H1 (cell line): ENCODE measurements at regions not wholly inside any gene's neighbourhood (a gene's known extent, or its start where the extent isn't known, plus 50 kb on each side); places are given as distances from the start of the nearest gene placed in this dataset.
A peak's percentile ranks its signal among the peaks of the same experiment; 100 is the strongest.

ENCODE experiments used
- CTCF ChIA-PET: fragments of 300-600 bp; sonication (Branson Sonifier 250); formaldehyde crosslinking; loops from one replicate; lab custom pipeline; 2021; ENCODE audit not compliant: partially characterized antibody; lab: Charles Lee
- POLR2A ChIA-PET: fragments of 300-600 bp; sonication (Branson Sonifier 250); formaldehyde crosslinking; loops from one replicate; lab custom pipeline; 2021; ENCODE audit warnings: inconsistent platforms; ENCODE audit not compliant: partially characterized antibody; lab: Charles Lee
- DNase-seq, 2 experiments: peaks; one replicate each; pipeline versions ENCODE4 v3.0.0 to v3.0.0-alpha.2; 2010 to 2022; ENCODE audit warnings: low spot score in 2 of 2, low read depth in 1 of 2, mixed read lengths in 1 of 2
- FAIRE-seq: peaks from 2 replicates; lab custom pipeline; 2011; peaks lifted over from hg19 to GRCh38; lab: Jason Lieb, UNC
- H2AFZ ChIP-seq: 2 replicates; pipeline ENCODE4 v1.8.1; 2012; ENCODE audit warnings: low read length, inconsistent platforms
- H2AK5ac ChIP-seq: 2 replicates; pipeline ENCODE4 v1.6.1; 2013; ENCODE audit warnings: low read depth, low read length
- H2BK120ac ChIP-seq: replicated peaks from 2 replicates; pipeline ENCODE3; 2013; ENCODE audit warnings: low read depth, low read length, inconsistent platforms
- H2BK12ac ChIP-seq: 2 replicates; pipeline ENCODE4 v1.6.1; 2013; ENCODE audit warnings: low read depth, low read length
- H2BK15ac ChIP-seq: 2 replicates; pipeline ENCODE4 v1.6.1; 2013; ENCODE audit warnings: low read length
- H2BK20ac ChIP-seq: 2 replicates; pipeline ENCODE4 v1.6.1; 2013; ENCODE audit warnings: low read length
- H2BK5ac ChIP-seq: 2 replicates; pipeline ENCODE4 v1.6.1; 2013; ENCODE audit warnings: low read depth, low read length
- H3K14ac ChIP-seq: 2 replicates; pipeline ENCODE4 v1.6.1; 2013; ENCODE audit warnings: inconsistent platforms; ENCODE audit not compliant: insufficient read length
- H3K18ac ChIP-seq: 2 replicates; pipeline ENCODE4 v1.6.1; 2013; ENCODE audit warnings: low read length; ENCODE audit errors: extremely low read depth
- H3K23ac ChIP-seq: 2 replicates; pipeline ENCODE4 v1.6.1; 2013; ENCODE audit warnings: inconsistent platforms; ENCODE audit not compliant: insufficient read length
- H3K23me2 ChIP-seq: 2 replicates; pipeline ENCODE4 v1.6.1; 2013; ENCODE audit warnings: low read depth, low read length
- H3K27ac ChIP-seq: 2 replicates; pipeline ENCODE4 v1.6.1; 2011; ENCODE audit warnings: low read depth, low read length, inconsistent platforms
- H3K27me3 ChIP-seq, 4 experiments: replicated peaks in 1 of 4; 1 replicate in 1 of 4; 2 replicates in 3 of 4; pipeline versions ENCODE4 v1.6.1 to v1.8.1; 2011 to 2013; ENCODE audit warnings: low read length in 3 of 4, mild to moderate bottlenecking in 3 of 4, inconsistent platforms in 2 of 4, mixed read lengths in 2 of 4, moderate library complexity in 1 of 4; ENCODE audit not compliant: control insufficient read depth in 3 of 4, insufficient read depth in 3 of 4; ENCODE audit errors: extremely low read depth in 1 of 4
- H3K36me3 ChIP-seq, 4 experiments: 2 replicates each; pipeline versions ENCODE4 v1.6.1 to v1.8.1; 2011 to 2013; ENCODE audit warnings: mild to moderate bottlenecking in 4 of 4, low read length in 3 of 4, moderate library complexity in 2 of 4, control low read depth in 1 of 4, inconsistent platforms in 1 of 4; ENCODE audit not compliant: insufficient read depth in 4 of 4, control insufficient read depth in 2 of 4
- H3K4ac ChIP-seq: replicated peaks from 2 replicates; pipeline ENCODE3; 2013; ENCODE audit warnings: low read length, low read depth, mixed read lengths, inconsistent platforms; ENCODE audit not compliant: insufficient read length
- H3K4me1 ChIP-seq, 4 experiments: replicated peaks in 1 of 4; 1 replicate in 1 of 4; 2 replicates in 3 of 4; pipeline versions ENCODE4 v1.6.1 to v1.8.1; 2011 to 2013; ENCODE audit warnings: low read length in 3 of 4, inconsistent platforms in 2 of 4, mixed read lengths in 1 of 4; ENCODE audit not compliant: insufficient read depth in 4 of 4, control insufficient read depth in 3 of 4
- H3K4me2 ChIP-seq, 2 experiments: 2 replicates each; pipeline versions ENCODE4 v1.6.1 to v1.8.1; 2011 to 2013; ENCODE audit warnings: low read depth in 2 of 2, low read length in 2 of 2, control low read depth in 1 of 2, inconsistent platforms in 1 of 2, mild to moderate bottlenecking in 1 of 2; ENCODE audit not compliant: insufficient read depth in 1 of 2
- H3K4me3 ChIP-seq, 4 experiments: fragments of 200-600, 300-600 bp in 1 of 4; sonication (generic), shearing (Covaris generic), sonication (Bioruptor Twin) in 1 of 4; 2 replicates each; pipeline versions ENCODE4 v1.5.1 to v1.8.1; 2011 to 2016; ENCODE audit warnings: low read length in 4 of 4, low read depth in 3 of 4, control low read depth in 2 of 4, inconsistent platforms in 2 of 4, mild to moderate bottlenecking in 2 of 4, mixed read lengths in 1 of 4, moderate library complexity in 1 of 4; ENCODE audit not compliant: insufficient read depth in 2 of 4; ENCODE audit errors: extremely low read depth in 1 of 4
- H3K56ac ChIP-seq: replicated peaks from 2 replicates; pipeline ENCODE3; 2013; ENCODE audit warnings: low read depth, mild to moderate bottlenecking, mixed read lengths, low read length, inconsistent platforms; ENCODE audit not compliant: insufficient read length
- H3K79me1 ChIP-seq: 2 replicates; pipeline ENCODE4 v1.6.1; 2013; ENCODE audit warnings: low read depth, low read length, control low read depth
- H3K79me2 ChIP-seq, 2 experiments: 2 replicates each; pipeline versions ENCODE4 v1.6.1 to v1.8.1; 2012 to 2013; ENCODE audit warnings: low read length in 2 of 2, mild to moderate bottlenecking in 2 of 2, inconsistent platforms in 1 of 2; ENCODE audit not compliant: insufficient read depth in 2 of 2, control insufficient read depth in 1 of 2
- H3K9ac ChIP-seq, 4 experiments: replicated peaks in 1 of 4; 1 replicate in 1 of 4; 2 replicates in 3 of 4; pipeline versions ENCODE4 v1.6.1 to v1.8.1; 2011 to 2013; ENCODE audit warnings: low read depth in 3 of 4, low read length in 3 of 4, control low read depth in 2 of 4, mild to moderate bottlenecking in 2 of 4, moderate library complexity in 2 of 4, inconsistent platforms in 1 of 4; ENCODE audit errors: extremely low read depth in 1 of 4
- H3K9me3 ChIP-seq, 2 experiments: 2 replicates each; pipeline versions ENCODE4 v1.6.1 to v1.8.1; 2012 to 2013; ENCODE audit warnings: mild to moderate bottlenecking in 2 of 2, moderate library complexity in 2 of 2, control low read depth in 1 of 2, inconsistent platforms in 1 of 2, low read depth in 1 of 2, low read length in 1 of 2, mixed read lengths in 1 of 2; ENCODE audit not compliant: insufficient read depth in 2 of 2
- H4K20me1 ChIP-seq, 2 experiments: replicated peaks in 1 of 2; 2 replicates each; pipeline versions ENCODE3 to v1.8.1; 2011 to 2013; ENCODE audit warnings: inconsistent platforms in 2 of 2, low read length in 2 of 2, mild to moderate bottlenecking in 1 of 2; ENCODE audit not compliant: insufficient read depth in 2 of 2, control insufficient read depth in 1 of 2
- H4K5ac ChIP-seq: 2 replicates; pipeline ENCODE4 v1.6.1; 2013; ENCODE audit warnings: low read length, low read depth, mixed read lengths, inconsistent platforms; ENCODE audit not compliant: insufficient read length
- H4K8ac ChIP-seq: 2 replicates; pipeline ENCODE4 v1.8.0; 2013; ENCODE audit warnings: mild to moderate bottlenecking, moderate library complexity, low read length, inconsistent platforms; ENCODE audit not compliant: insufficient read depth; ENCODE audit errors: extremely low read depth
- H4K91ac ChIP-seq: replicated peaks from 2 replicates; pipeline ENCODE3; 2013; ENCODE audit warnings: low read length, mixed read lengths, inconsistent platforms; ENCODE audit not compliant: insufficient read length
- ASH2L ChIP-seq: fragments of 200-600, 300-600 bp; sonication (generic); IDR thresholded peaks from one replicate; pipeline ENCODE4 v1.7.1; 2017; ENCODE audit warnings: low read length
- CHD1 ChIP-seq: IDR thresholded peaks from 2 replicates; pipeline ENCODE4 v1.6.1; 2012; ENCODE audit warnings: low read depth, low read length, improper control_type of control experiment
- HDAC6 ChIP-seq: IDR thresholded peaks from one replicate; pipeline ENCODE4 v1.7.1; 2012; ENCODE audit warnings: low read depth, mild to moderate bottlenecking, inconsistent platforms, low read length, moderate library complexity
- JUN ChIP-seq: IDR thresholded peaks from 2 replicates; pipeline ENCODE4 v1.6.1; 2011; ENCODE audit warnings: low read depth, mild to moderate bottlenecking, improper control_type of control experiment, low read length
- POU5F1 ChIP-seq: IDR thresholded peaks from 2 replicates; pipeline ENCODE4 v1.6.1; 2011; ENCODE audit warnings: low read depth, mild to moderate bottlenecking, low read length, moderate library complexity
- SIRT6 ChIP-seq: IDR thresholded peaks from one replicate; pipeline ENCODE4 v1.7.1; 2012; ENCODE audit warnings: low read length, inconsistent platforms
- SRF ChIP-seq: IDR thresholded peaks from 2 replicates; pipeline ENCODE4 v1.6.1; 2011; ENCODE audit warnings: mild to moderate bottlenecking, low read depth, low read length, moderate library complexity
- TAF1 ChIP-seq: IDR thresholded peaks from 2 replicates; pipeline ENCODE4 v1.6.1; 2011; ENCODE audit warnings: mild to moderate bottlenecking, low read depth, low read length
- TEAD4 ChIP-seq: IDR thresholded peaks from 2 replicates; pipeline ENCODE4 v1.6.1; 2012; ENCODE audit warnings: low read depth, low read length, inconsistent platforms, mixed read lengths
- WGBS, 2 experiments: shearing (Covaris generic) in 1 of 2; methylation state at CpG; one replicate each; pipeline versions ENCODE4 v1.1.6 to v1.1.7; 2013 to 2015; ENCODE audit warnings: low lambda C conversion rate in 2 of 2, mixed read lengths in 2 of 2, inconsistent platforms in 1 of 2, low coverage in 1 of 2, missing lambda C conversion rate in 1 of 2; ENCODE audit not compliant: insufficient replicate concordance in 2 of 2, insufficient coverage in 1 of 2, insufficient read length in 1 of 2; ENCODE audit errors: extremely low coverage in 1 of 2, missing lambda C conversion rate in 1 of 2; 5-methylcytosine and 5-hydroxymethylcytosine counted together

- no peak overlapping the region for H3K4me3 ChIP-seq
- peak overlapping the region; percentile 3 for H2AFZ ChIP-seq
- 90% methylated on average over 6 of the region's 6 CpGs; no CpG with 5 or more reads in 1 of the 2 experiments for WGBS, 2 experiments
- no peak overlapping the region for H2BK15ac ChIP-seq
- H3K9ac ChIP-seq, result no peak overlapping the region
- FAIRE-seq (no peak), DNase-seq (no peak)
- peaks cover 6% of the 10 kb centered on the region; the same call in 1 of the 2 replicates for H3K79me1 ChIP-seq
- H3K27ac ChIP-seq, result no peak overlapping the region
- H3K9me3 ChIP-seq, result no peaks in the 10 kb centered on the region
- peak overlapping the region; percentile 5; the same call in 1 of the 2 replicates for H3K18ac ChIP-seq
- H4K5ac ChIP-seq, result no peak overlapping the region
- H3K23ac ChIP-seq, result no peak overlapping the region
- H2BK20ac ChIP-seq, result peak overlapping the region; percentile 80; the same call in 1 of the 2 replicates
- peaks cover 10% of the 10 kb centered on the region for H3K23me2 ChIP-seq
- H3K4ac ChIP-seq, result no peak overlapping the region
- peaks cover 7 to 27% (median 10%) of the 10 kb centered on the region in 4 experiments for H3K4me1 ChIP-seq
- no peak overlapping the region for H4K8ac ChIP-seq
- peaks cover 0 to 5% of the 10 kb centered on the region in 2 experiments for H4K20me1 ChIP-seq
- peak overlapping the region; percentile 2; the same call in 1 of the 2 replicates for H2BK5ac ChIP-seq
- peaks cover 0 to 16% of the 10 kb centered on the region in 2 experiments; a peak in 3 of 4 replicates for H3K79me2 ChIP-seq
- no peak overlapping the region for H3K56ac ChIP-seq
- no peaks in the 10 kb centered on the region for H3K36me3 ChIP-seq
- POLR2A ChIA-PET, result interaction anchor here (0.8 to 4.0 kb wide), 14 partner anchors 31 to 166 kb away, joined by 3 to 23 read pairs (median 4); partner anchors contain the start of gene PODXL
- H2AK5ac ChIP-seq, result no peak overlapping the region; the same call in 1 of the 2 replicates
- H2BK12ac ChIP-seq, result peak overlapping the region; percentile 45; the same call in 1 of the 2 replicates
- TF ChIP-seq HDAC6 (no peak), POU5F1 (no peak), ASH2L (no peak), SRF (no peak), TAF1 (no peak), TEAD4 (no peak), JUN (no peak), SIRT6 (no peak), CHD1 (no peak)
- CTCF ChIA-PET, result interaction anchor here (0.6 to 5.8 kb wide), 46 partner anchors 9 to 1369 kb away, joined by 3 to 164 read pairs (median 5); no protein-coding TSS in a partner anchor
- peak overlapping the region; percentile 45 for H4K91ac ChIP-seq
- H3K27me3 ChIP-seq, result no peaks in the 10 kb centered on the region
- H2BK120ac ChIP-seq, result peak overlapping the region; percentile 60
- no peak overlapping the region for H3K14ac ChIP-seq
- H3K4me2 ChIP-seq, result no peak overlapping the region
Observed at GRCh38 chr7:131655447-131655846, 99.0 kb upstream of the PODXL start.
